Sigmoid colon (tissue), 6 donors: ENCODE measurements at regions not wholly inside any gene's neighbourhood (a gene's known extent, or its start where the extent isn't known, plus 50 kb on each side); places are given as distances from the start of the nearest gene placed in this dataset.

Experiments
- DNase-seq: peaks from one replicate; pipeline ENCODE4 v3.0.0-alpha.2; 2019
- H3K27ac ChIP-seq, 4 donors: fragments of 200-600 bp; sonication (generic); one replicate each; pipeline ENCODE4 v1.5.1; 2016 to 2019; ENCODE audit warnings: mild to moderate bottlenecking in 1 of 4
- H3K27me3 ChIP-seq, 3 donors: fragments of 200-600 bp; sonication (generic); one replicate each; pipeline ENCODE4 v1.5.1; 2019; ENCODE audit warnings: mild to moderate bottlenecking in 1 of 3
- H3K36me3 ChIP-seq, 4 donors: fragments of 200-600 bp; sonication (generic); one replicate each; pipeline ENCODE4 v1.5.1; 2016 to 2019
- H3K4me1 ChIP-seq, 4 donors: fragments of 200-600 bp; sonication (generic); one replicate each; pipeline ENCODE4 v1.5.1; 2017 to 2019
- H3K4me3 ChIP-seq, 4 donors: fragments of 200-600 bp; sonication (generic); one replicate each; pipeline ENCODE4 v1.5.1; 2017 to 2019; ENCODE audit warnings: mild to moderate bottlenecking in 2 of 4, moderate library complexity in 1 of 4
- H3K9me3 ChIP-seq, 4 donors: fragments of 200-600 bp in 3 of 4; sonication (generic) in 3 of 4; one replicate each; pipeline versions ENCODE4 v1.5.1 to v1.6.1; 2013 to 2019
- CTCF ChIP-seq, 4 experiments: fragments of 450-650 bp in 3 of 4; fragments of 200-600 bp in 1 of 4; IDR thresholded peaks; one replicate each; pipeline ENCODE4 v1.5.1; 2016 to 2019; ENCODE audit warnings: antibody characterized with exemption in 4 of 4, mild to moderate bottlenecking in 3 of 4, moderate library complexity in 2 of 4
- EP300 ChIP-seq, 4 donors: sonication (generic); formaldehyde crosslinking; IDR thresholded peaks; one replicate each; pipeline ENCODE4 v1.6.1; 2017; ENCODE audit warnings: antibody characterized with exemption in 4 of 4
- POLR2A ChIP-seq, 2 donors: fragments of 450-650 bp; IDR thresholded peaks; one replicate each; pipeline ENCODE4 v1.6.1; 2016; ENCODE audit warnings: antibody characterized with exemption in 2 of 2, mild to moderate bottlenecking in 2 of 2, moderate library complexity in 2 of 2
- POLR2AphosphoS5 ChIP-seq, 4 donors: sonication (generic); formaldehyde crosslinking; IDR thresholded peaks; one replicate each; pipeline ENCODE4 v1.6.1; 2017; ENCODE audit warnings: antibody characterized with exemption in 4 of 4
- whole genome bisulfite sequencing, 2 donors: extraction: QIAGEN DNeasy Blood & Tissue Kit; methylation state at CpG; one replicate each; pipeline ENCODE4 v1.1.7; 2013; 5-methylcytosine and 5-hydroxymethylcytosine counted together
- intact Hi-C: fragments of 100-400 bp; cut with DNase I; formaldehyde crosslinking; loops from one replicate; pipeline ENCODE4 v1.15.1; 2023
- donor health status: healthy with polysubstance abuse.
- donor health status: healthy.

DNA sequence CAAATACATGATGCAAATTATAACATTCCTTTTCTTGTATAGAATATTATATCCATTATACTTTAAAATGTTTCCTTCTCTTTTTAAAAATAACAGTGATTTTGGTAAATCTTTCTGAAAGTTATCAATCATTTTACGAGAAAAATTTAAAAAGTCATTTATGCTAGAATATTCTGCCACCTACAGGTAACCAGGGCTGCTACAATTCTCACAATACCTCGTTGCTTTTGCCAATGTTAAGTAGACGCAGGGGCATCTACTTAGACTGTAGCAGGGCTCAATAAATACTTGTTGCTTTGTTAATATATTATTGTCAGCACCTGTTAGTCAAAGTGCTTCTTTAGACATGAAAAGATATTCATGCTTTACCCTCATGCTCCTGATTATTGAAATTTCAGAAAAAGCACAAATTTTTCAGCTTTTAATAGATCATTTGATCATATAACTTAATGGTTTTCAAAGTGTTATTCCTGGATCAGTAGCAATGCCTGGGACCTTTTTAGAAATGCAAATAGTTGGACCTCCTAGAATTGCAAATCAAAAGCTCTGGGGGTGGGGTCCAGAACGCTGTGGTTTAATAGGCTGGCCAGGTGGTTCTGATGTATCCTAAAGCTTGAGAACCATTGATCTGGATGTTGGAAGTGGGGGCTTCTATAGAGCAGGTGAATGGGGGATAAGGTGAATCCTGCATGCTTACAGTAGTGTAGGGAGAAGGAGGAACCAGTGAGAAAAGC is 223.6 kb upstream of the PDZRN3 start:
- DNase-seq = no peak
- TF ChIP-seq CTCF (IDR thresholded peaks at IDR 0.05) = peak; percentile 39 to 76 (median 70)
- TF ChIP-seq EP300 (IDR thresholded peaks at IDR 0.05) = no peak
- no peak for TF ChIP-seq POLR2AphosphoS5 (IDR thresholded peaks at IDR 0.05)
- no peak for TF ChIP-seq POLR2A (IDR thresholded peaks at IDR 0.05)
- peaks cover 0 to 11% (median 3%) of the 10 kb centered on the region in 4 donors for H3K4me1 ChIP-seq
- intact Hi-C loops = loop anchor here (2.0 to 5.0 kb wide), 3 partner anchors 224 to 750 kb away; partner anchors contain the start of gene PDZRN3
- H3K27ac ChIP-seq = no peak overlapping the region
- H3K36me3 ChIP-seq = no peaks in the 10 kb centered on the region
- no peaks in the 10 kb centered on the region for H3K9me3 ChIP-seq
- H3K27me3 ChIP-seq = no peaks in the 10 kb centered on the region
- H3K4me3 ChIP-seq = no peak overlapping the region
- 13 to 18% methylated on average over 4 of the region's 4 CpGs for WGBS, 2 donors

GRCh38 chr3:73846951-73847350 is 222.2 kb upstream of the PDZRN3 start:
- no peak for TF ChIP-seq POLR2AphosphoS5 (IDR thresholded peaks at IDR 0.05)
- TF ChIP-seq CTCF (IDR thresholded peaks at IDR 0.05) = no peak
- TF ChIP-seq EP300 (IDR thresholded peaks at IDR 0.05) = no peak
- no peak for TF ChIP-seq POLR2A (IDR thresholded peaks at IDR 0.05)
- Histone ChIP-seq H3K4me1 (peaks cover 0 to 11% (median 3%) of the 10 kb centered on the region in 4 donors), H3K27ac (no peak overlapping the region), H3K9me3 (no peaks in the 10 kb centered on the region), H3K27me3 (no peaks in the 10 kb centered on the region), H3K36me3 (no peaks in the 10 kb centered on the region), H3K4me3 (no peak overlapping the region)
- 90 to 94% methylated on average over 3 of the region's 3 CpGs for WGBS, 2 donors
- intact Hi-C loops = loop anchor here (5.0 kb wide), 1 partner anchor 340 kb away; no protein-coding TSS in a partner anchor
- DNase-seq = no peak

DNA sequence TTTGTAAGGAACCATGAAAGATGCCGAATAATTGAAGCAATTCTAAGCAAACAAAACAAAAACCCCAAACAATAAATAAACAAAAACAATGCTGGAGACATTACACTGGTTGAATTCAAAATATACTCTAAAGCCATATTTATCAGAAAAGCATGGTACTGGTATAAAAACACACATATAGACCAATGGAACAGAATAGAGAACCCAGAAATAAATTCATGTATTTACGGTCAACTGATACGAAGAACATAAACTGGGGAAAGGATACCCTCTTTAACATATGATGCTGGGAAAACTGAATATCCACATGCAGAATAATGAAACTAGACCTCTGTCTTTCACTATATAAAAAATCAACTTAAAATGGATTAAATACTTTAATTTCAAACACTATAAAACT is 214.3 kb upstream of the PDZRN3 start:
- 94 to 96% methylated on average over 3 of the region's 3 CpGs for WGBS, 2 donors
- TF ChIP-seq POLR2AphosphoS5 (IDR thresholded peaks at IDR 0.05) (no peak), EP300 (IDR thresholded peaks at IDR 0.05) (no peak), POLR2A (IDR thresholded peaks at IDR 0.05) (no peak), CTCF (IDR thresholded peaks at IDR 0.05) (no peak)
- Histone ChIP-seq H3K27ac (no peak overlapping the region), H3K4me3 (no peak overlapping the region), H3K9me3 (peaks cover 0 to 7% (median 0%) of the 10 kb centered on the region in 4 donors), H3K4me1 (no peaks in the 10 kb centered on the region), H3K27me3 (no peaks in the 10 kb centered on the region), H3K36me3 (no peaks in the 10 kb centered on the region)
- intact Hi-C loops = no loop called here
- no peak for DNase-seq

- Histone ChIP-seq H3K9me3 (peaks cover 0 to 7% (median 0%) of the 10 kb centered on the region in 4 donors), H3K36me3 (no peaks in the 10 kb centered on the region), H3K4me3 (no peak overlapping the region), H3K4me1 (peaks cover 0 to 9% (median 4%) of the 10 kb centered on the region in 4 donors), H3K27ac (no peak overlapping the region), H3K27me3 (no peaks in the 10 kb centered on the region)
- DNase-seq = no peak
- intact Hi-C loops = no loop called here
- TF ChIP-seq CTCF (IDR thresholded peaks at IDR 0.05) (no peak), EP300 (IDR thresholded peaks at IDR 0.05) (no peak), POLR2AphosphoS5 (IDR thresholded peaks at IDR 0.05) (no peak), POLR2A (IDR thresholded peaks at IDR 0.05) (no peak)
Observed at GRCh38 chr3:73835945-73836344, 211.2 kb upstream of the PDZRN3 start.
